RWPE1 (cell line): ENCODE measurements at regions not wholly inside any gene's neighbourhood (a gene's known extent, or its start where the extent isn't known, plus 50 kb on each side); places are given as distances from the start of the nearest gene placed in this dataset.

ENCODE experiments used
- CTCF ChIA-PET: fragments of 350-600 bp; sonication (Branson Sonifier 250); formaldehyde crosslinking; extraction: SDS; loops from one replicate; lab custom pipeline; 2021; lab: Yijun Ruan, JAX
- POLR2A ChIA-PET: fragments of 400-600 bp; formaldehyde crosslinking; extraction: SDS; loops from one replicate; lab custom pipeline; 2020; ENCODE audit warnings: antibody characterized with exemption; ENCODE audit not compliant: low non-redundant PET; lab: Yijun Ruan, JAX
- DNase-seq: peaks from one replicate; pipeline ENCODE4 v3.0.0; 2012; ENCODE audit warnings: low spot score
- H3K27ac ChIP-seq: fragments of 450-650 bp; 2 replicates; pipeline ENCODE4 v1.5.1; 2017
- TF ChIP-seq, protein P1 (sequence below): fragments of 450-650 bp; conservative IDR thresholded peaks from 2 replicates; pipeline ENCODE4 v1.5.1; 2017; ENCODE audit warnings: low read depth, mild to moderate bottlenecking

DNA sequence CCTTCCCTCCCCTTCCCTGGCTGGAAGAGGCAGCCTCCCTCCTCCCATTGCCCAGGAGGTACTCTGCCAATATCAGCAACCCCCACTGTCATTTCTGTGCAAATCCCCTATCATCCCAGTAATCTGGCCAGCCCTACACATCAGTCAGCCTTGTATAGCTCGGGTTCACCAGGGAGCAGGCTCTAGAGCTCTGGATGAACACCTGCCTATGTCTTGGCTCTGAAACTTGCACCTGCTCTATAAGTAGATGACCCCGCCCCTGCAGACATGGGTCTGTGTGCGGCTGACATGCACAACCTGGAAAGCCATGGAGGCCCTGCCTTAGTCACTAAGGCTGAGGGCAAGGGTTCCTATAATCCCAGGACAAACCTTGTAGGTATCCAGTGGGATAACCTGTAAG is 1042.9 kb downstream of the UQCRFS1 start:
- TF ChIP-seq, protein P1, sequence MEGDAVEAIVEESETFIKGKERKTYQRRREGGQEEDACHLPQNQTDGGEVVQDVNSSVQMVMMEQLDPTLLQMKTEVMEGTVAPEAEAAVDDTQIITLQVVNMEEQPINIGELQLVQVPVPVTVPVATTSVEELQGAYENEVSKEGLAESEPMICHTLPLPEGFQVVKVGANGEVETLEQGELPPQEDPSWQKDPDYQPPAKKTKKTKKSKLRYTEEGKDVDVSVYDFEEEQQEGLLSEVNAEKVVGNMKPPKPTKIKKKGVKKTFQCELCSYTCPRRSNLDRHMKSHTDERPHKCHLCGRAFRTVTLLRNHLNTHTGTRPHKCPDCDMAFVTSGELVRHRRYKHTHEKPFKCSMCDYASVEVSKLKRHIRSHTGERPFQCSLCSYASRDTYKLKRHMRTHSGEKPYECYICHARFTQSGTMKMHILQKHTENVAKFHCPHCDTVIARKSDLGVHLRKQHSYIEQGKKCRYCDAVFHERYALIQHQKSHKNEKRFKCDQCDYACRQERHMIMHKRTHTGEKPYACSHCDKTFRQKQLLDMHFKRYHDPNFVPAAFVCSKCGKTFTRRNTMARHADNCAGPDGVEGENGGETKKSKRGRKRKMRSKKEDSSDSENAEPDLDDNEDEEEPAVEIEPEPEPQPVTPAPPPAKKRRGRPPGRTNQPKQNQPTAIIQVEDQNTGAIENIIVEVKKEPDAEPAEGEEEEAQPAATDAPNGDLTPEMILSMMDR = no peak
- ChIA-PET POLR2A (no interaction called here), CTCF (no interaction called here)
- no peak overlapping the region for H3K27ac ChIP-seq
- no peak for DNase-seq

- CTCF ChIA-PET = no interaction called here
These were observed 1043.6 kb downstream of the UQCRFS1 start for GRCh38 chr19:28169168-28169887.

DNA sequence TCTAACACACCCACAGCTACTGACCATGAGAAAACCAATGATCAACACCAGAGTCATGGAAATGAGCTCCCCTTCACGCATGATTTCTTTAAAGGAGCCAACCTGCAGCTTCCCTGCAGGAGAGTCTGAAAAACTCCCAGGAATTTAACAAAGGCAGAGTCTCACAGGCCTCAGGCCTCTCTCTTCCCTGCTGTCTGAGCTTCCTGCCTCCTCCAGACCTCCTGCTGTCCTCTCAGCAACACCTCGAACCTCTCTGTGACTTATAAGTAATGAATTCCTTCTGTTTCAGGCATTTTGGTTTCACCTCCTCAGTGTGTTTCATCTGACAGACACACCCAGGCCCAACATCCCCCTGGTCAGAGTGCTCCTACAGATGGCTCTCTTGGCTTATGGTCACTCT is 1044.4 kb downstream of the UQCRFS1 start:
- DNase-seq = no peak
- POLR2A ChIA-PET = no interaction called here
- H3K27ac ChIP-seq = no peak overlapping the region

More at GRCh38 chr19:28169168-28169887, 1043.6 kb downstream of the UQCRFS1 start:
- POLR2A ChIA-PET = no interaction called here
- DNase-seq = no peak
- TF ChIP-seq, protein P1 = no peak
- no peak overlapping the region for H3K27ac ChIP-seq

GRCh38 chr19:28166025-28166424 is 1046.9 kb downstream of the UQCRFS1 start:
- no peak overlapping the region for H3K27ac ChIP-seq
- ChIA-PET CTCF (no interaction called here), POLR2A (no interaction called here)
- TF ChIP-seq, protein P1 = no peak
- no peak for DNase-seq

More for the DNA sequence above, 1044.4 kb downstream of the UQCRFS1 start:
- CTCF ChIA-PET = no interaction called here
- TF ChIP-seq, protein P1 = no peak

DNA sequence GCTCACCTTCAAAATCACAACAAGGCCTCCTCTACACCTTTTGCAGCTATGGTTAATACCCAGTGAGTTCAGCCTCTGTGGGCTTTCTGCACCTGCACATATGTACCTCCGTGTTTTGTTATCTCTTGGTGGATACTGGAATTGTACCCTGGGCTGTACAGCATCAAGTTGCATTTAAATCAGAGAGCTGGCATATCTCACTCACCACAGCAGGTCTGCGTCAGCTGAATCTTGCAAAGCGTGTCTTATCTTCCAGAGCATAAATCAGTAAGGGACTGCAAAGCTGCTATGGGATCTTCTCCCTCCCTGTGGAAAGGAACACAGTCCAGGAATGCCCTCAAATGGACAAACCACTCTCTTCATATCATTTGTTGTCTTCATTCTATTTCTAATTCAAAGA is 1048.7 kb downstream of the UQCRFS1 start:
- CTCF ChIA-PET = interaction anchor here (0.6 to 0.7 kb wide), 2 partner anchors 10 to 304 kb away, joined by 3 to 6 read pairs; no protein-coding TSS in a partner anchor
- POLR2A ChIA-PET = no interaction called here
- TF ChIP-seq, protein P1 = no peak
- no peak overlapping the region for H3K27ac ChIP-seq
- DNase-seq = no peak

DNA sequence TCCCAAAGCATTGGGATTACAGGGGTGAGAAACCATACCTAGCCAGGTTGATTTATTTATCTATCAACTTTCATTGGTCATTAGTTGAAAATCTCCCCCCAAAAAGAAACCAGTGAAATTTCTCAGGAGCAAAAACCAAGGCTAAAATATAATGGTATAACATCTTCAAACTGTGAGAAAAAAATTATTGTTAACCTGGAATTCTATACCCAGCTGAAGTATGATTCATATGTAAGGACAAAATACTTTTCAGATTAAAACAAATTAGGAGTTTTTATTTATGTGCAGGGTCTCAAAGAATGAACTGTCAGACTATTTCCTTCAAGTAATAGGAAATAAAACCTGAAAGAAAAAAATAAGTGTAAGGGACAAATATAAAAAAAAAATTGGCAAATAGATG is 1053.9 kb downstream of the UQCRFS1 start:
- POLR2A ChIA-PET = no interaction called here
- CTCF ChIA-PET = no interaction called here
- no peak for DNase-seq
- TF ChIP-seq, protein P1 = no peak
- no peak overlapping the region for H3K27ac ChIP-seq
